Lower lobe of right lung (tissue), 2 donors: ENCODE measurements at regions not wholly inside any gene's neighbourhood (a gene's known extent, or its start where the extent isn't known, plus 50 kb on each side); places are given as distances from the start of the nearest gene placed in this dataset.

Experiments used
- ATAC-seq, 2 donors: fragments of 200-7000 bp; cut with Tn5 transposase; one replicate each; pipeline ENCODE4 v1.9.1; 2020 to 2022; ENCODE audit warnings: mild to moderate bottlenecking in 2 of 2, moderate library complexity in 2 of 2
- DNase-seq: peaks from one replicate; pipeline ENCODE4 v3.0.0-alpha.2; 2020
- H3K27ac ChIP-seq: fragments of 200-600 bp; one replicate; pipeline ENCODE4 v1.8.0; 2022
- H3K27me3 ChIP-seq: fragments of 200-600 bp; one replicate; pipeline ENCODE4 v1.8.0; 2022; ENCODE audit warnings: low read depth
- H3K36me3 ChIP-seq: fragments of 200-600 bp; one replicate; pipeline ENCODE4 v1.8.0; 2022; ENCODE audit warnings: mild to moderate bottlenecking
- H3K4me1 ChIP-seq: fragments of 200-600 bp; one replicate; pipeline ENCODE4 v1.8.0; 2022
- H3K4me3 ChIP-seq: fragments of 200-600 bp; one replicate; pipeline ENCODE4 v1.8.0; 2022; ENCODE audit warnings: mild to moderate bottlenecking
- H3K9me3 ChIP-seq: fragments of 200-600 bp; one replicate; pipeline ENCODE4 v1.8.0; 2022
- intact Hi-C: fragments of 100-400 bp; cut with DNase I; formaldehyde crosslinking; loops from one replicate; pipeline ENCODE4 v1.11.0; 2022
- TF ChIP-seq, protein P1 (sequence below): fragments of 200-600 bp; IDR thresholded peaks from one replicate; pipeline ENCODE4 v1.8.0; 2022; ENCODE audit warnings: antibody characterized with exemption, mild to moderate bottlenecking
- donor health status: DM: no; HTN: yes; CAD: no; lungs with severe emphysema.

DNA sequence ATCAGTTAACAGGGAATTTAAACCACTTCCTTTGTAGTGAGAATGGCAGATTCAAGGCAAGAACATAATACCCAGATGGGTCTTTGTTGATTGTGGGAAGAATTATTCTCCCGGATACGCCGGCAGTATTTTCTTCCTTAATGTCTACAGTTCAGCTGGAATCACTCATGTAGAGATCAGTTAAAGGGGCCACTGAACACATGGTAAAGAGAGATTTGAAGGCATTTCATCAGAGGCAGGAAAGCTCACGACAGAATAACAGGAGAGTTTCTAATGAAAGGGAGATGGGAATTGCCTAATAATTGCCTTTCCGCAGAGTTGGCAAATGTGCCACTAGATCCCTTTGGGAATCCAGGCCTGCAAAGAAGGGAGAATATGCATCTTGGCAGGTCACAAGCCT is 327.7 kb upstream of the ZNF804A start:
- no peak for DNase-seq
- Histone ChIP-seq H3K27me3 (no peaks in the 10 kb centered on the region), H3K9me3 (no peaks in the 10 kb centered on the region), H3K4me1 (no peaks in the 10 kb centered on the region), H3K27ac (no peak overlapping the region), H3K36me3 (no peaks in the 10 kb centered on the region), H3K4me3 (no peak overlapping the region)
- TF ChIP-seq, protein P1, sequence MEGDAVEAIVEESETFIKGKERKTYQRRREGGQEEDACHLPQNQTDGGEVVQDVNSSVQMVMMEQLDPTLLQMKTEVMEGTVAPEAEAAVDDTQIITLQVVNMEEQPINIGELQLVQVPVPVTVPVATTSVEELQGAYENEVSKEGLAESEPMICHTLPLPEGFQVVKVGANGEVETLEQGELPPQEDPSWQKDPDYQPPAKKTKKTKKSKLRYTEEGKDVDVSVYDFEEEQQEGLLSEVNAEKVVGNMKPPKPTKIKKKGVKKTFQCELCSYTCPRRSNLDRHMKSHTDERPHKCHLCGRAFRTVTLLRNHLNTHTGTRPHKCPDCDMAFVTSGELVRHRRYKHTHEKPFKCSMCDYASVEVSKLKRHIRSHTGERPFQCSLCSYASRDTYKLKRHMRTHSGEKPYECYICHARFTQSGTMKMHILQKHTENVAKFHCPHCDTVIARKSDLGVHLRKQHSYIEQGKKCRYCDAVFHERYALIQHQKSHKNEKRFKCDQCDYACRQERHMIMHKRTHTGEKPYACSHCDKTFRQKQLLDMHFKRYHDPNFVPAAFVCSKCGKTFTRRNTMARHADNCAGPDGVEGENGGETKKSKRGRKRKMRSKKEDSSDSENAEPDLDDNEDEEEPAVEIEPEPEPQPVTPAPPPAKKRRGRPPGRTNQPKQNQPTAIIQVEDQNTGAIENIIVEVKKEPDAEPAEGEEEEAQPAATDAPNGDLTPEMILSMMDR, result no peak
- ATAC-seq, result no peak
- intact Hi-C loops, result no loop called here

DNA sequence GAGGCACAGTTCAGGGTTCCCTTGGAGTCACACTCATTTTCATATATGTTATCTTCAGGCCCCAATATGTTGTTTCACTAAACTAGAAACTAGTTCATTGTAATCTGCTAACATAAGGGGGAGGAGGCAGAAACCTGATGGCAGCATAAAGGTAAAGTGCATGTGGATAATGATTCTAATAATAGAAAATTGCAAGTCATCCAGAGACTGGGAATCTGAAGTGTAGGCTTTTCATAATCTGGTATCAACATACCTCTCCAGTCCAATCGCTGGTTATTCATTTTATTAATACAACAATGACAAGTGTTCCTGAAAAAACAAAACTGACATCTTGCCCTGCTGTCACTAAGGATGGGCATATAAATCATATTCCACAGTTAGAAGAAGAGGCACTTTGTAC is 326.3 kb upstream of the ZNF804A start:
- Histone ChIP-seq H3K27me3 (no peaks in the 10 kb centered on the region), H3K27ac (no peak overlapping the region), H3K36me3 (no peaks in the 10 kb centered on the region), H3K9me3 (no peaks in the 10 kb centered on the region), H3K4me3 (no peak overlapping the region), H3K4me1 (no peaks in the 10 kb centered on the region)
- TF ChIP-seq, protein P1, result no peak
- no peak for ATAC-seq
- intact Hi-C loops, result no loop called here
- no peak for DNase-seq

DNA sequence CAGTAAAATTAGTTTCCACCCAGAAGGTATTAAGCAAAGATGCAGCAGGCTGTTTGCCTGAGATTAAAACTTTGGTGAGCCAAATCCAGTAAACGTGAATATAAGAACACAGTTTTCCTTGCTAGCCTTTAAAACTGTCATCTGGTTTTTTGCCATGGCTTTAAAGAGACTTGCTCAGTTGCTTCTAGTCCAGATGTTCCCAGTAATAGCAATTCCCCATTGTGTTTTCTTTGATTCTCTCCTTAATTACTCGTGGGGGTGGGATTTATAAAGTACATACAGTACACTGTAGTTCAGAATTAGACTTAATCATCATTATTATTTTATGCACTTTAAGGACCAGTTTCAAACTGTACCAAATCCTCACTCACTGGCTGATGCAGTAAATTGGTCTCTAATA is 303.5 kb upstream of the ZNF804A start:
- Histone ChIP-seq H3K9me3 (no peaks in the 10 kb centered on the region), H3K4me3 (no peak overlapping the region), H3K36me3 (no peaks in the 10 kb centered on the region), H3K27me3 (no peaks in the 10 kb centered on the region), H3K27ac (no peak overlapping the region), H3K4me1 (no peaks in the 10 kb centered on the region)
- intact Hi-C loops, result no loop called here
- TF ChIP-seq, protein P1, result no peak
- ATAC-seq (no peak), DNase-seq (no peak)

DNA sequence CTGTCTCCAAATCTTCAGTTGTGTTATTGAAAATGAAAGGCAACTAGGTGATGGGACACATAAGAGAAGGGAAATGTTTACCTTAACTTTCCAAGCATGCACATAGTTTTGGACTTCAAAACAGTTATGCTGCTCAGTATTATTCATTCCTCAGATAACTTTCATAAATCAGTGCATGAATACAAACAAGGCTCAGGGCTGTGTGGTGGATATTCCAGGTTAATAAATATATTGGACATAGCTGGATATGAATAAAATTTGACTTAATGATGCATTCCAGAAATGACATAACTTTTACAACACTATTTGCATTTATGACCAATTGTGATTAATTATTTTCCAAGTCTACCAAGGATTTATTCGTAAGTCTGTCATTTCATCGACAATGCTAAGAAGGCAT is 301.2 kb upstream of the ZNF804A start:
- Histone ChIP-seq H3K9me3 (no peaks in the 10 kb centered on the region), H3K36me3 (no peaks in the 10 kb centered on the region), H3K4me3 (no peak overlapping the region), H3K4me1 (no peaks in the 10 kb centered on the region), H3K27ac (no peak overlapping the region), H3K27me3 (no peaks in the 10 kb centered on the region)
- intact Hi-C loops, result no loop called here
- TF ChIP-seq, protein P1, result no peak
- DNase-seq, result no peak
- ATAC-seq, result no peak

DNA sequence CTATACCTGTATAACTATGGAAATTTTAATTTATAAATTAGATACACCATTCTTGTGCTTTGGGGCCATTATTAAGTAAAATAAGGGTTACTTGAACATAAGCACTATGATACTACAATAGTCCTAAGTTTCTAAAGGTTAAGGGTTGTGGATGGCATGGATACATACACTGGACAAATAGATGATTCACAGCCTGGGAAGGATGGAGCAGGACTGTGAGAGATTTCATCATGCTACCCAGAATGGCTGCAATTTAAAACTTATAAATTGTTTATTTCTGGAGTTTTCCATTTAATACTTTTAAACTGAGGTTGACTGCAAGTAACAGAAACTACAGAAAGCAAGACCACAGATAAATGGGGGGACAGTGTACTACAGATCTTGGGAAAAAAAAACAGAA is 295.8 kb upstream of the ZNF804A start:
- no peak overlapping the region for H3K27ac ChIP-seq
- H3K27me3 ChIP-seq, result no peaks in the 10 kb centered on the region
- ATAC-seq, result no peak
- no peak for DNase-seq
- TF ChIP-seq, protein P1, result no peak
- intact Hi-C loops, result no loop called here
- no peak overlapping the region for H3K4me3 ChIP-seq
- H3K9me3 ChIP-seq, result no peaks in the 10 kb centered on the region
- no peaks in the 10 kb centered on the region for H3K4me1 ChIP-seq
- no peaks in the 10 kb centered on the region for H3K36me3 ChIP-seq

DNA sequence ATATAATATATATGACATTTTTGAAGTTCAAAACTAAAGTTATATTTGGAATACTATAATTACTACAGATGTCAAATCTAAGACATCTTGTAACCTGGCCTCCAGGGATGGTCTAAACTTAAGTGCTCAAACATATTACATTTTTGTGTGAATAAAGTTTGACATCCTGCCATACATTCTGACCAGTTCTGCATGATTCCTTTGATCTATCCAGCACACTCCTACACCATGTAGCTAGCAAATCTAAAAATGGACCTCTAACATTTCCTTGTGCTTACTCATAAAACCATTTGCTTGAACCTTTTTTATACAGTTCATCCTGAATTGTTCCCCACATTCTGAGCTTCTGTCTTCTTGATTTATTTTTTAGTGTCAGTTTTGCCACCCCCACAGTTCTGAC is 294.3 kb upstream of the ZNF804A start:
- Histone ChIP-seq H3K27me3 (no peaks in the 10 kb centered on the region), H3K4me3 (no peak overlapping the region), H3K4me1 (no peaks in the 10 kb centered on the region), H3K27ac (no peak overlapping the region), H3K9me3 (no peaks in the 10 kb centered on the region), H3K36me3 (no peaks in the 10 kb centered on the region)
- DNase-seq, result no peak
- intact Hi-C loops, result no loop called here
- TF ChIP-seq, protein P1, result no peak
- ATAC-seq, result no peak
